ENCODE measurements at regions not wholly inside any gene's neighbourhood (a gene's known extent, or its start where the extent isn't known, plus 50 kb on each side); places are given as distances from the start of the nearest gene placed in this dataset.
A peak's percentile ranks its signal among the peaks of the same experiment; 100 is the strongest.

DNA sequence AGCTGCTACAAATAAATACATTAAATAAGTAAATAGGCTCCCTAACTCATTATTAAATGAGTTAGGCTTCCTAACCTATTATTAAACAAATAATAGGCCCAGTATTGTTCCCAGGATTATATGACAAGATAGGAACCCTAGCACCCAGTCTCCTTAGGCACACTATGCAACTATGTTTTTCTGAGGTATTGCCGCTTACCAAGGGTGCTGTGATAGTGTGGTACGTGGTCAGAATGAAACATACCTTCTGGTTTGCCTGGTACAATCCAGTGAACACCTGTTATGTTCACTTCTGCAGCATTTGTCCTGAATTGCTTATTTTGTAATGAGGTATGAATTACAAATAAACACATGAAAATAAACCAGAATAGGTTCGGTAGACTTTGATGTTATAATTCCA, 375.6 kb upstream of the GBE1 start:
- no peak for FAIRE-seq
- Histone ChIP-seq H3K4me1 (no peaks in the 10 kb centered on the region), H3K9me3 (no peaks in the 10 kb centered on the region), H3K4me3 (no peak overlapping the region), H3K27ac (no peak overlapping the region), H3K36me3 (no peaks in the 10 kb centered on the region), H3K27me3 (no peaks in the 10 kb centered on the region)
- intact Hi-C loops (cut with DNase I), result loop anchor here in 1 of 3 donors (10.0 kb wide), 1 partner anchor 472 kb away; no protein-coding TSS in a partner anchor
- TF ChIP-seq, protein P1, sequence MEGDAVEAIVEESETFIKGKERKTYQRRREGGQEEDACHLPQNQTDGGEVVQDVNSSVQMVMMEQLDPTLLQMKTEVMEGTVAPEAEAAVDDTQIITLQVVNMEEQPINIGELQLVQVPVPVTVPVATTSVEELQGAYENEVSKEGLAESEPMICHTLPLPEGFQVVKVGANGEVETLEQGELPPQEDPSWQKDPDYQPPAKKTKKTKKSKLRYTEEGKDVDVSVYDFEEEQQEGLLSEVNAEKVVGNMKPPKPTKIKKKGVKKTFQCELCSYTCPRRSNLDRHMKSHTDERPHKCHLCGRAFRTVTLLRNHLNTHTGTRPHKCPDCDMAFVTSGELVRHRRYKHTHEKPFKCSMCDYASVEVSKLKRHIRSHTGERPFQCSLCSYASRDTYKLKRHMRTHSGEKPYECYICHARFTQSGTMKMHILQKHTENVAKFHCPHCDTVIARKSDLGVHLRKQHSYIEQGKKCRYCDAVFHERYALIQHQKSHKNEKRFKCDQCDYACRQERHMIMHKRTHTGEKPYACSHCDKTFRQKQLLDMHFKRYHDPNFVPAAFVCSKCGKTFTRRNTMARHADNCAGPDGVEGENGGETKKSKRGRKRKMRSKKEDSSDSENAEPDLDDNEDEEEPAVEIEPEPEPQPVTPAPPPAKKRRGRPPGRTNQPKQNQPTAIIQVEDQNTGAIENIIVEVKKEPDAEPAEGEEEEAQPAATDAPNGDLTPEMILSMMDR (IDR thresholded peaks at IDR 0.05), result no peak
- no peak for ATAC-seq
- WGBS, 2 donors, result 83 to 88% methylated on average over 3 of the region's 3 CpGs
- no peak for DNase-seq

DNA sequence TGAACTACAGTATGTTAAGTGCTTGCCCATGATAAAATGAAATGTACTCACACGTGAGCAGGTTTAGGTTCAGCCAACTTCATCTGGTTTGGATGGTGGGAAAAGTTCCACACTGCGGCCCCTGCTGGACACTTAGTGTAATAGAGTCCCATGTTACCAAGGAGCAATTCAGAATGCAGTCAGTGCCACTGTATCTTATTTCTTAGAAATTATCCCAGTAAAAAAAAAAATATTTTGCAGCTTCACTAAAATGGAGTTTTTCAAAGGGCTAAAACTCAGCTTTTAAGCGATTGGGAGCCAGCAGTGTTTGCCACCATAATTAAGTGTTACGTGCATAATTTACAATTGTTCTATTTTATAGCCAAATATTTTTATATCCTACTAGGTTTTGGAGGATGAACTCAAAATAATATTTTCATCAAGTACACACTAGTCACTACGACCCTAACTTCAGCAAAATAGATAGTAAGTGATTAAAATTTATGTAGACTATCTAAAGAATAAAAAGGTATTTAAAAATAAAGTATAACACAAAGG, 371.7 kb upstream of the GBE1 start:
- peak; percentile 54 for FAIRE-seq
- DNase-seq, result peak; percentile 27 to 68 (median 41)
- ATAC-seq, result peak; percentile 87 to 98 (median 96)
- H3K4me3 ChIP-seq, result no peak overlapping the region
- H3K9me3 ChIP-seq, result no peaks in the 10 kb centered on the region
- no peaks in the 10 kb centered on the region for H3K27me3 ChIP-seq
- TF ChIP-seq, protein P1 (IDR thresholded peaks at IDR 0.05), result peak; percentile 45 to 80 (median 70)
- intact Hi-C loops (cut with DNase I), result loop anchor here in 1 of 3 donors (10.0 kb wide), 1 partner anchor 468 kb away; no protein-coding TSS in a partner anchor
- WGBS, 2 donors, result 23% methylated on average over 5 of the region's 5 CpGs
- no peaks in the 10 kb centered on the region for H3K4me1 ChIP-seq
- no peak overlapping the region for H3K27ac ChIP-seq
- no peaks in the 10 kb centered on the region for H3K36me3 ChIP-seq

DNA sequence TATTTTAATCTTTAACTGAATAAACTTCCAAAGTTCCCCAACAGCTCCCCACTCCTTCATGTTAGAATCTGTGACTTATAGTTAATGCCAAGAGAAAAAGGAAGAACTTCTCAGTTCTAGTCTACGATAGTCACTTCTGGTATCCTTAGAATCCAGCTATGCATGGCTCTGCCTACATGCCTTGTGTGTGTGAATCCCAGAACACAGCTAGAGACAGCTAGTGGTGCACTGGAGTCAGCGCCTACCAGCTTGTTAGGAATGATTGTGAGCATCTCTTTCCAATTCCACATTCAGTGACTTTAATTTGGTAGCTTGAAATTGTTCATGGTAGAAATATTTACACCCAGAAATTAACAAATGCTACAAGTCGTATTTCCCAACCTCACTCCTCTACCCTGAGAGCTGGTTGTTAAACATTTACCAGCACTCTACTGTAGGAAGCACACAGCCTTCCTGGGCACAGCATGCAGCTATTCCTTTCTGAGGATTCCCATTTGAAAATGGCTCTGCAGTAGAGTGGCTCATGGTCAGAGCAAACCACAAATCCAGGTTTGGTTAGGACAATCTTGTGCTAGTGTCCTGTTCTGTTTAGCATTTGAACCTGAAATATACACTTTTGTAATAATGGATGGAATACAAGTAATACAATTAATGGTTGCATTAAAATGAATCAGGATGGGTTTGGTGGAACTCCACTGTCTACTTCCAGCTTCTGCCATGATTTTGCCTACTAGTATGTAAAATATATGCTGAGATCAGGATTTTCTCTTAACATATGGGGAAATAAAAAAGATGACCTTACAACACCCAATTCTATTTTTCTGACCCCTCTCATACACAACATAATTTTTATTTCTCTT, 371.0 kb upstream of the GBE1 start:
- intact Hi-C loops (cut with DNase I), result loop anchor here in 1 of 3 donors (10.0 kb wide), 1 partner anchor 468 kb away; no protein-coding TSS in a partner anchor
- peak in 3 of 4 donors; percentile 65 to 74 (median 72) for ATAC-seq
- FAIRE-seq, result no peak
- DNase-seq, result no peak
- TF ChIP-seq, protein P1 (IDR thresholded peaks at IDR 0.05), result no peak
- no peaks in the 10 kb centered on the region for H3K36me3 ChIP-seq
- H3K27me3 ChIP-seq, result no peaks in the 10 kb centered on the region
- H3K27ac ChIP-seq, result no peak overlapping the region
- 63 to 65% methylated on average over 3 of the region's 3 CpGs for WGBS, 2 donors
- H3K4me3 ChIP-seq, result no peak overlapping the region
- no peaks in the 10 kb centered on the region for H3K4me1 ChIP-seq
- H3K9me3 ChIP-seq, result no peaks in the 10 kb centered on the region

DNA sequence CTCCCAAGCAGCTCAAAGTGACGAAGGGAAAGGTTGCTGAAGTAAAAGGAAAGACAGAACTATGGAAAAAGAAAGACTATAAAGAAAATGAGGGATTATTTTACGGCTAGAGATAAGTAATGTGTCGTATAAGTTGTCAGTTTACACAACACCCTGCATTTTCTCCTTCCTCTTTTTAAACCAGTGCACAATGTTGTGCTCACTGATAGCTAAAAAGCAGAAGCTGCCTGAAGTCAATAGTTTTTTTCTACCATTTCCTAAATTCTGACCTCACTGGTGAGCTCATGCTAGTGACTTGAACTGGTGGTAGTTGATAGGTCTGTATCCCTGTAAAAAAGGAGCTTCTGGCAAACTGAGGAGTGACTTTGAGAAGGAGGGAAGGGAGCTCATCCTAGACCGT, 368.6 kb upstream of the GBE1 start:
- TF ChIP-seq, protein P1 (IDR thresholded peaks at IDR 0.05), result no peak
- H3K36me3 ChIP-seq, result no peaks in the 10 kb centered on the region
- no peak for DNase-seq
- no peaks in the 10 kb centered on the region for H3K4me1 ChIP-seq
- WGBS, 2 donors, result 77 to 82% methylated on average over 4 of the region's 4 CpGs
- FAIRE-seq, result no peak
- no peaks in the 10 kb centered on the region for H3K9me3 ChIP-seq
- ATAC-seq, result peak in 2 of 4 donors; percentile 53 to 60
- intact Hi-C loops (cut with DNase I), result loop anchor here in 1 of 3 donors (10.0 kb wide), 1 partner anchor 465 kb away; no protein-coding TSS in a partner anchor
- no peaks in the 10 kb centered on the region for H3K27me3 ChIP-seq
- no peak overlapping the region for H3K4me3 ChIP-seq
- H3K27ac ChIP-seq, result no peak overlapping the region

All from pancreas (tissue), 10 donors.